SK-N-SH (cell line): ENCODE measurements at regions not wholly inside any gene's neighbourhood (a gene's known extent, or its start where the extent isn't known, plus 50 kb on each side); places are given as distances from the start of the nearest gene placed in this dataset.

Experiments used
- CTCF ChIA-PET: fragments of 300-600, 350-600 bp; formaldehyde crosslinking; extraction: SDS; loops from one replicate; lab custom pipeline; 2021; lab: Yijun Ruan, JAX
- POLR2A ChIA-PET: fragments of 350-600 bp; sonication (Branson Sonifier 250); formaldehyde crosslinking; extraction: SDS; loops from one replicate; lab custom pipeline; 2020; ENCODE audit warnings: antibody characterized with exemption, inconsistent platforms; lab: Yijun Ruan, JAX
- DNase-seq: peaks from one replicate; pipeline ENCODE4 v3.0.0; 2012
- H2AFZ ChIP-seq: fragments of 200-600 bp; sonication (generic); 2 replicates; pipeline ENCODE4 v1.8.1; 2016; ENCODE audit warnings: antibody characterized with exemption, mild to moderate bottlenecking, low read depth
- H3F3A ChIP-seq: fragments of 200-600 bp; sonication (generic); replicated peaks from 2 replicates; pipeline ENCODE3; 2016; ENCODE audit warnings: antibody characterized with exemption, mild to moderate bottlenecking; ENCODE audit not compliant: insufficient read depth
- H3K27ac ChIP-seq, 2 experiments: fragments of 200-500 bp in 1 of 2; fragments of 200-600 bp in 1 of 2; sonication (Bioruptor generic) in 1 of 2; sonication (generic), shearing (Covaris generic) in 1 of 2; 2 replicates each; pipeline versions ENCODE4 v1.5.1 to v1.6.1; 2014 to 2016; ENCODE audit warnings: low read depth in 2 of 2, inconsistent platforms in 1 of 2, low read length in 1 of 2, mild to moderate bottlenecking in 1 of 2, mixed read lengths in 1 of 2
- H3K27me3 ChIP-seq: fragments of 200-600 bp; sonication (generic), shearing (Covaris generic); 2 replicates; pipeline ENCODE4 v1.6.1; 2016; ENCODE audit warnings: mixed run types; ENCODE audit not compliant: insufficient read depth
- H3K36me3 ChIP-seq, 2 experiments: fragments of 200-500 bp in 1 of 2; fragments of 200-600 bp in 1 of 2; sonication (Bioruptor generic) in 1 of 2; sonication (generic) in 1 of 2; replicated peaks in 1 of 2; 2 replicates each; pipeline versions ENCODE3 to v1.5.1; 2014 to 2016; ENCODE audit warnings: low read length in 1 of 2, mild to moderate bottlenecking in 1 of 2; ENCODE audit not compliant: insufficient read depth in 2 of 2, control insufficient read depth in 1 of 2
- H3K4me1 ChIP-seq, 2 experiments: fragments of 200-500 bp in 1 of 2; fragments of 200-600 bp in 1 of 2; sonication (Bioruptor generic) in 1 of 2; sonication (generic), shearing (Covaris generic) in 1 of 2; 2 replicates each; pipeline versions ENCODE4 v1.5.1 to v1.6.1; 2014 to 2016; ENCODE audit warnings: low read depth in 1 of 2, low read length in 1 of 2, mixed run types in 1 of 2; ENCODE audit not compliant: insufficient read depth in 2 of 2, control insufficient read depth in 1 of 2
- H3K4me2 ChIP-seq: fragments of 200-600 bp; sonication (generic), shearing (Covaris generic); 2 replicates; pipeline ENCODE4 v1.6.1; 2017; ENCODE audit warnings: mixed run types
- H3K4me3 ChIP-seq, 2 experiments: fragments of 200-500 bp in 1 of 2; fragments of 200-600 bp in 1 of 2; sonication (Bioruptor generic) in 1 of 2; sonication (generic), shearing (Covaris generic) in 1 of 2; 2 replicates each; pipeline versions ENCODE4 v1.5.1 to v1.8.1; 2014 to 2016; ENCODE audit warnings: low read depth in 2 of 2, inconsistent platforms in 1 of 2, low read length in 1 of 2, mild to moderate bottlenecking in 1 of 2, mixed read lengths in 1 of 2, moderate library complexity in 1 of 2
- H3K79me2 ChIP-seq: fragments of 200-600 bp; sonication (generic); 2 replicates; pipeline ENCODE4 v1.8.1; 2017; ENCODE audit warnings: mild to moderate bottlenecking; ENCODE audit not compliant: insufficient read depth
- H3K9ac ChIP-seq: fragments of 200-600 bp; sonication (generic); 2 replicates; pipeline ENCODE4 v1.6.1; 2017; ENCODE audit warnings: mixed run types
- H3K9me2 ChIP-seq: fragments of 200-600 bp; sonication (generic); 2 replicates; pipeline ENCODE4 v1.6.1; 2017; ENCODE audit warnings: mixed run types
- H3K9me3 ChIP-seq: fragments of 200-600 bp; sonication (generic); 2 replicates; pipeline ENCODE4 v1.6.1; 2017; ENCODE audit warnings: mixed run types, mild to moderate bottlenecking, moderate library complexity
- H4K20me1 ChIP-seq: fragments of 200-600 bp; sonication (generic); 2 replicates; pipeline ENCODE4 v1.6.1; 2017; ENCODE audit warnings: mild to moderate bottlenecking, mixed run types; ENCODE audit not compliant: insufficient read depth
- ELF1 ChIP-seq: IDR thresholded peaks from 2 replicates; pipeline ENCODE4 v1.4.0; 2012
- EP300 ChIP-seq, 2 experiments: IDR thresholded peaks; 2 replicates each; pipeline versions ENCODE4 v1.4.0 to v1.6.1; 2012; ENCODE audit warnings: borderline replicate concordance in 1 of 2, low read depth in 1 of 2, low read length in 1 of 2
- EZH2phosphoT487 ChIP-seq: fragments of 200-600 bp; sonication (generic); IDR thresholded peaks from 2 replicates; pipeline ENCODE4 v1.6.1; 2017; ENCODE audit warnings: low read depth, mixed run types, mild to moderate bottlenecking, antibody characterized with exemption, moderate library complexity, borderline replicate concordance
- FOSL2 ChIP-seq: IDR thresholded peaks from 2 replicates; pipeline ENCODE4 v1.4.0; 2012; ENCODE audit warnings: low read depth, mild to moderate bottlenecking, moderate library complexity, borderline replicate concordance
- GABPA ChIP-seq: IDR thresholded peaks from 2 replicates; pipeline ENCODE4 v1.4.0; 2012; ENCODE audit warnings: low read depth, mild to moderate bottlenecking
- GATA2 ChIP-seq: sonication (generic); formaldehyde crosslinking; IDR thresholded peaks from 2 replicates; pipeline ENCODE4 v1.5.0; 2020; ENCODE audit warnings: mild to moderate bottlenecking, missing genetic modification reagents
- JUND ChIP-seq: IDR thresholded peaks from 2 replicates; pipeline ENCODE4 v1.4.0; 2012
- MEF2A ChIP-seq: IDR thresholded peaks from 2 replicates; pipeline ENCODE4 v1.4.0; 2012; ENCODE audit warnings: low read depth, borderline replicate concordance
- NFIC ChIP-seq: IDR thresholded peaks from 2 replicates; pipeline ENCODE4 v1.4.0; 2012; ENCODE audit warnings: borderline replicate concordance
- POLR2AphosphoS5 ChIP-seq: IDR thresholded peaks from 2 replicates; pipeline ENCODE4 v1.6.1; 2012; ENCODE audit warnings: low read depth, low read length
- RCOR1 ChIP-seq: fragments of 150-350 bp; IDR thresholded peaks from 2 replicates; pipeline ENCODE4 v1.6.1; 2017; ENCODE audit warnings: antibody characterized with exemption, low read length
- RFX5 ChIP-seq: IDR thresholded peaks from 2 replicates; pipeline ENCODE4 v1.6.1; 2012; ENCODE audit warnings: mild to moderate bottlenecking, improper control_type of control experiment, low read length
- RXRA ChIP-seq: IDR thresholded peaks from 2 replicates; pipeline ENCODE4 v1.4.0; 2012; ENCODE audit warnings: low read depth, mild to moderate bottlenecking, borderline replicate concordance
- SIN3A ChIP-seq: IDR thresholded peaks from 2 replicates; pipeline ENCODE4 v1.6.1; 2012; ENCODE audit warnings: low read depth, mild to moderate bottlenecking, low read length, moderate library complexity, borderline replicate concordance
- SMC3 ChIP-seq: IDR thresholded peaks from 2 replicates; pipeline ENCODE4 v1.6.1; 2012; ENCODE audit warnings: low read depth, low read length, improper control_type of control experiment
- TAF1 ChIP-seq: IDR thresholded peaks from 2 replicates; pipeline ENCODE4 v1.6.1; 2012; ENCODE audit warnings: low read depth, mild to moderate bottlenecking, low read length, moderate library complexity, borderline replicate concordance
- TCF12 ChIP-seq: IDR thresholded peaks from 2 replicates; pipeline ENCODE4 v1.4.0; 2012
- YY1 ChIP-seq: IDR thresholded peaks from 2 replicates; pipeline ENCODE4 v1.4.0; 2012; ENCODE audit warnings: low read depth, mild to moderate bottlenecking
- WGBS: methylation state at CpG from one replicate; pipeline ENCODE4 v1.1.6; 2017; ENCODE audit warnings: low lambda C conversion rate; 5-methylcytosine and 5-hydroxymethylcytosine counted together
- TF ChIP-seq, protein P1 (sequence below): IDR thresholded peaks from 2 replicates; pipeline ENCODE4; 2012
- TF ChIP-seq, protein P2 (sequence below): IDR thresholded peaks from 2 replicates; pipeline ENCODE4 v1.4.0; 2012; ENCODE audit warnings: low read depth, borderline replicate concordance
- TF ChIP-seq, protein P3 (sequence below): fragments of 200-600 bp; sonication (generic); IDR thresholded peaks from 2 replicates; pipeline ENCODE4 v1.6.1; 2017; ENCODE audit warnings: antibody characterized with exemption, mild to moderate bottlenecking, moderate library complexity

DNA sequence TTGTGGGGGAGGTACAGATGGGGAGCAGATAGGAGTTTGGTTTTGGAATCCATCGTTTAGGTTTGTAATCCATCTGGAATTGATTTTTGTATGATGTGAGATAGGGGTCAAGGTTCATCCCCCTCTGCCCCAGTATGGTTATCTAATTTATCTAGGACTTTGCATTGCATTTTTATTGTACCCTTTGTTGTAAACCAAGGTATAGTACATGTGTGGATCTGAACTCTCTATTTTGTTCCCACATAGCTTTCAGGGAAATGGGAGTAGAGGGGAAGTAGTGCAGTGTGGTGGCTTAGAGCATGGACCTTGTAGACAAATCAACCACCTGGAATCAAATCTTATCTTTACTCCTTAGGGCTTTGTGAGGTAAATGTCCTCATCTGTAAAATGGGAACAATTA, 65.7 kb downstream of the RAD54L2 start:
- peaks cover 4% of the 10 kb centered on the region; the same call in 1 of the 2 replicates for H4K20me1 ChIP-seq

DNA sequence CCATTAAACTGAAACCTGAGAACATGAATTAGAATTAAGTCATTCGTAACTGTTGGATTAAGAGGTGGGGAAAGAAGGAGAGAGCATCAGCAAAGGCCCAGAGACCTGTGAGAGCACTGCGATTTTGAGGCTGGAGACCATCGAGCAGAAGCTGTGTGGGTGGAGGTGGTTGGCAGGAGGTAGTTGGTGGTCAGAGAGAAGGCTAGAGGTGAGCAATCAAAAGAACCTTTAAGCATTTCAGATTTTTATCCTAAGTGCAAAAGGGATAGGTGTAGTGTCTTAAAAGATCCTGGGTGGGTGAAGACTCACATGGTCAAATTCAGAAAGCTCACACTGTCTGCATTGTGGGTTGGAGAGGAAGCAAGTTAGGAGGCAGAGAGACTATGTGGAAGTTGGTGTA, 65.1 kb upstream of the TEX264 start:
- no peak overlapping the region for H3K27ac ChIP-seq
- no peaks in the 10 kb centered on the region for H3K36me3 ChIP-seq
- WGBS, result 93% methylated on average over 3 of the region's 3 CpGs
- peaks cover 6% of the 10 kb centered on the region; the same call in 1 of the 2 replicates for H4K20me1 ChIP-seq
- no peak overlapping the region for H3K4me3 ChIP-seq
- ChIA-PET CTCF (no interaction called here), POLR2A (no interaction called here)
- peaks cover 5% of the 10 kb centered on the region for H3F3A ChIP-seq
- H2AFZ ChIP-seq, result no peak overlapping the region
- no peak overlapping the region for H3K4me2 ChIP-seq
- DNase-seq, result no peak
- H3K27me3 ChIP-seq, result no peaks in the 10 kb centered on the region
- H3K4me1 ChIP-seq, result peaks cover 0 to 2% of the 10 kb centered on the region in 2 experiments; a peak in 2 of 4 replicates
- no peaks in the 10 kb centered on the region for H3K9me2 ChIP-seq
- peaks cover 11% of the 10 kb centered on the region for H3K79me2 ChIP-seq
- H3K9me3 ChIP-seq, result no peaks in the 10 kb centered on the region
- H3K9ac ChIP-seq, result no peak overlapping the region
- TF ChIP-seq SIN3A (no peak), ELF1 (no peak), EP300 (IDR thresholded peaks at IDR 0.05; ENCODE audit: borderline replicate concordance in 1 of 2, low read depth in 1 of 2, low read length in 1 of 2) (no peak), GATA2 (CRISPR knock-in tag) (no peak), TCF12 (no peak), EZH2phosphoT487 (no peak), MEF2A (no peak), RXRA (no peak)
- TF ChIP-seq, protein P1, sequence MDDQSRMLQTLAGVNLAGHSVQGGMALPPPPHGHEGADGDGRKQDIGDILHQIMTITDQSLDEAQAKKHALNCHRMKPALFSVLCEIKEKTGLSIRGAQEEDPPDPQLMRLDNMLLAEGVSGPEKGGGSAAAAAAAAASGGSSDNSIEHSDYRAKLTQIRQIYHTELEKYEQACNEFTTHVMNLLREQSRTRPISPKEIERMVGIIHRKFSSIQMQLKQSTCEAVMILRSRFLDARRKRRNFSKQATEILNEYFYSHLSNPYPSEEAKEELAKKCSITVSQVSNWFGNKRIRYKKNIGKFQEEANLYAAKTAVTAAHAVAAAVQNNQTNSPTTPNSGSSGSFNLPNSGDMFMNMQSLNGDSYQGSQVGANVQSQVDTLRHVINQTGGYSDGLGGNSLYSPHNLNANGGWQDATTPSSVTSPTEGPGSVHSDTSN, result no peak
- TF ChIP-seq, protein P2, sequence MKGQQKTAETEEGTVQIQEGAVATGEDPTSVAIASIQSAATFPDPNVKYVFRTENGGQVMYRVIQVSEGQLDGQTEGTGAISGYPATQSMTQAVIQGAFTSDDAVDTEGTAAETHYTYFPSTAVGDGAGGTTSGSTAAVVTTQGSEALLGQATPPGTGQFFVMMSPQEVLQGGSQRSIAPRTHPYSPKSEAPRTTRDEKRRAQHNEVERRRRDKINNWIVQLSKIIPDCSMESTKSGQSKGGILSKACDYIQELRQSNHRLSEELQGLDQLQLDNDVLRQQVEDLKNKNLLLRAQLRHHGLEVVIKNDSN, result no peak

More for the DNA sequence above, 65.7 kb downstream of the RAD54L2 start:
- Histone ChIP-seq H3K36me3 (no peaks in the 10 kb centered on the region), H3K4me2 (no peak overlapping the region), H3F3A (no peaks in the 10 kb centered on the region), H3K79me2 (peaks cover 25% of the 10 kb centered on the region), H3K27ac (no peak overlapping the region), H3K9me3 (no peaks in the 10 kb centered on the region), H3K4me1 (no peaks in the 10 kb centered on the region), H2AFZ (no peak overlapping the region), H3K4me3 (no peak overlapping the region), H3K9ac (no peak overlapping the region), H3K27me3 (no peaks in the 10 kb centered on the region), H3K9me2 (no peaks in the 10 kb centered on the region)
- DNase-seq, result no peak
- ChIA-PET CTCF (interaction anchor here (0.8 kb wide), 1 partner anchor 23 kb away, joined by 3 read pairs; no protein-coding TSS in a partner anchor), POLR2A (no interaction called here)
- 55% methylated on average over 1 of the region's 1 CpG for WGBS
- TF ChIP-seq, protein P2, result no peak
- TF ChIP-seq YY1 (no peak), MEF2A (no peak), ELF1 (no peak), GABPA (no peak), EP300 (IDR thresholded peaks at IDR 0.05; ENCODE audit: borderline replicate concordance in 1 of 2, low read depth in 1 of 2, low read length in 1 of 2) (no peak), RCOR1 (no peak), FOSL2 (no peak), POLR2AphosphoS5 (no peak), GATA2 (CRISPR knock-in tag) (no peak), SMC3 (no peak), SIN3A (no peak), JUND (no peak), TAF1 (no peak), RXRA (no peak), RFX5 (no peak), NFIC (no peak)
- TF ChIP-seq, protein P3, sequence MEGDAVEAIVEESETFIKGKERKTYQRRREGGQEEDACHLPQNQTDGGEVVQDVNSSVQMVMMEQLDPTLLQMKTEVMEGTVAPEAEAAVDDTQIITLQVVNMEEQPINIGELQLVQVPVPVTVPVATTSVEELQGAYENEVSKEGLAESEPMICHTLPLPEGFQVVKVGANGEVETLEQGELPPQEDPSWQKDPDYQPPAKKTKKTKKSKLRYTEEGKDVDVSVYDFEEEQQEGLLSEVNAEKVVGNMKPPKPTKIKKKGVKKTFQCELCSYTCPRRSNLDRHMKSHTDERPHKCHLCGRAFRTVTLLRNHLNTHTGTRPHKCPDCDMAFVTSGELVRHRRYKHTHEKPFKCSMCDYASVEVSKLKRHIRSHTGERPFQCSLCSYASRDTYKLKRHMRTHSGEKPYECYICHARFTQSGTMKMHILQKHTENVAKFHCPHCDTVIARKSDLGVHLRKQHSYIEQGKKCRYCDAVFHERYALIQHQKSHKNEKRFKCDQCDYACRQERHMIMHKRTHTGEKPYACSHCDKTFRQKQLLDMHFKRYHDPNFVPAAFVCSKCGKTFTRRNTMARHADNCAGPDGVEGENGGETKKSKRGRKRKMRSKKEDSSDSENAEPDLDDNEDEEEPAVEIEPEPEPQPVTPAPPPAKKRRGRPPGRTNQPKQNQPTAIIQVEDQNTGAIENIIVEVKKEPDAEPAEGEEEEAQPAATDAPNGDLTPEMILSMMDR, result no peak
- TF ChIP-seq, protein P1, result no peak
